Ishikawa (cell line): ENCODE measurements at regions not wholly inside any gene's neighbourhood (a gene's known extent, or its start where the extent isn't known, plus 50 kb on each side); places are given as distances from the start of the nearest gene placed in this dataset.

Experiments used
- CEBPB ChIP-seq: IDR thresholded peaks from 2 replicates; pipeline ENCODE4 v1.6.1; 2012
- EGR1 ChIP-seq: IDR thresholded peaks from 2 replicates; pipeline ENCODE4 v1.6.1; 2012
- EP300 ChIP-seq: IDR thresholded peaks from 2 replicates; pipeline ENCODE4 v1.6.1; 2012; ENCODE audit warnings: borderline replicate concordance
- NFIC ChIP-seq: IDR thresholded peaks from 2 replicates; pipeline ENCODE4 v1.6.1; 2012
- RAD21 ChIP-seq: IDR thresholded peaks from 2 replicates; pipeline ENCODE4 v1.6.1; 2012; ENCODE audit warnings: low read depth

DNA sequence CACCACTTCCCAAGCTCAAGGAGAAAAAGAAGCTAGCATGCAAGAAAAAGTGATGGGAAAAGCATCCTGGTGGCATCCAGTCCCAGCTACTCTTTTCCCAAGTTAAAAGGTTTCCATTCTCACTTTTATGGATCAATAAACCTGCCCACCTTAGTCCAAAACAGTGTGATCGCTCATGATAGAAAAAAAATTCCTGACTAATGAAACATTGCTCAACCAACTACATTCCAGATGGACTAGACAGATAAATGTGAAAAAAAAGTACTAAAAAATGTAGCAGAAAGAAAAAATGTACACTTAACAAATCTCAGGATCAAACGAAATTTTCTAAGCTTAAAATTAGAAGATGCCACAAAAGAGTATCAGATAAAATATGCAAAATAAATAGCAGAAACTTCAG, 312.2 kb downstream of the TMA16 start:
- TF ChIP-seq EGR1 (no peak), EP300 (no peak), CEBPB (no peak), RAD21 (no peak), NFIC (no peak)
